ENCODE measurements at regions not wholly inside any gene's neighbourhood (a gene's known extent, or its start where the extent isn't known, plus 50 kb on each side); places are given as distances from the start of the nearest gene placed in this dataset.

DNA sequence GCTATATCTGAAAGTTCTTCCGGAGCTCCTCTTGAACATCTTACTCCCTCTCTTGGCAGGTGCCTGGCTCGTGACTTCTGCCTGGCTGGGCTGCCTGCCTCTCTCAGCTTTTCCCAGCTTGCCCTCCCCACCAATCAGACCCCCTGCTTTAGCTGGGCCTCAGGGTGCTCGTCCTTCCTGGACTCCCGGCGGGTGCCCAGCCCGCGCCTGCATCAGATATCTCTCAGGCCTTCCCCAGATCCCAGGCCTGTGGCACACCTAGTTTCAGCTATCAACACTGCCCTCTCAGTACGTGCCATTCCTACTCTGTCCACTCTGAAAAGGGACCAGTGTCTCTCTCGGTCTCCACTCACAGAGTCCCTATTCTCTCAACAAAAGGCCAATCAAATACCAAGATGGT lies 96.5 kb upstream of the CLDN14 start:
- Histone ChIP-seq H3K4me1 (ENCODE audit: insufficient read depth) (no peaks in the 10 kb centered on the region), H3K27ac (no peak overlapping the region), H2AFZ (no peak overlapping the region), H3K9me2 (replicated peaks; ENCODE audit: insufficient read depth) (no peaks in the 10 kb centered on the region), H3K9me3 (ENCODE audit: low read depth) (no peaks in the 10 kb centered on the region), H3K79me2 (no peaks in the 10 kb centered on the region), H3K36me3 (replicated peaks; ENCODE audit: insufficient read depth, low read depth) (no peaks in the 10 kb centered on the region), H3K4me2 (no peak overlapping the region), H4K20me1 (ENCODE audit: insufficient read depth, poor library complexity, severe bottlenecking) (no peaks in the 10 kb centered on the region), H3K27me3 (peaks cover 4% of the 10 kb centered on the region), H3K4me3 (no peak overlapping the region)
- 93% methylated on average over 9 of the region's 9 CpGs for WGBS (ENCODE audit: low lambda C conversion rate, missing lambda C conversion rate)
- TF ChIP-seq EZH2phosphoT487 (IDR thresholded peaks at IDR 0.05; ENCODE audit: low read depth, severe bottlenecking, unreplicated experiment) (no peak), EZH2 (IDR thresholded peaks at IDR 0.05; ENCODE audit: borderline replicate concordance) (no peak)
- TF ChIP-seq, protein P1, sequence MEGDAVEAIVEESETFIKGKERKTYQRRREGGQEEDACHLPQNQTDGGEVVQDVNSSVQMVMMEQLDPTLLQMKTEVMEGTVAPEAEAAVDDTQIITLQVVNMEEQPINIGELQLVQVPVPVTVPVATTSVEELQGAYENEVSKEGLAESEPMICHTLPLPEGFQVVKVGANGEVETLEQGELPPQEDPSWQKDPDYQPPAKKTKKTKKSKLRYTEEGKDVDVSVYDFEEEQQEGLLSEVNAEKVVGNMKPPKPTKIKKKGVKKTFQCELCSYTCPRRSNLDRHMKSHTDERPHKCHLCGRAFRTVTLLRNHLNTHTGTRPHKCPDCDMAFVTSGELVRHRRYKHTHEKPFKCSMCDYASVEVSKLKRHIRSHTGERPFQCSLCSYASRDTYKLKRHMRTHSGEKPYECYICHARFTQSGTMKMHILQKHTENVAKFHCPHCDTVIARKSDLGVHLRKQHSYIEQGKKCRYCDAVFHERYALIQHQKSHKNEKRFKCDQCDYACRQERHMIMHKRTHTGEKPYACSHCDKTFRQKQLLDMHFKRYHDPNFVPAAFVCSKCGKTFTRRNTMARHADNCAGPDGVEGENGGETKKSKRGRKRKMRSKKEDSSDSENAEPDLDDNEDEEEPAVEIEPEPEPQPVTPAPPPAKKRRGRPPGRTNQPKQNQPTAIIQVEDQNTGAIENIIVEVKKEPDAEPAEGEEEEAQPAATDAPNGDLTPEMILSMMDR (IDR thresholded peaks at IDR 0.05; ENCODE audit: poor library complexity), result no peak
- no peak for DNase-seq (ENCODE audit: low spot score)

DNA sequence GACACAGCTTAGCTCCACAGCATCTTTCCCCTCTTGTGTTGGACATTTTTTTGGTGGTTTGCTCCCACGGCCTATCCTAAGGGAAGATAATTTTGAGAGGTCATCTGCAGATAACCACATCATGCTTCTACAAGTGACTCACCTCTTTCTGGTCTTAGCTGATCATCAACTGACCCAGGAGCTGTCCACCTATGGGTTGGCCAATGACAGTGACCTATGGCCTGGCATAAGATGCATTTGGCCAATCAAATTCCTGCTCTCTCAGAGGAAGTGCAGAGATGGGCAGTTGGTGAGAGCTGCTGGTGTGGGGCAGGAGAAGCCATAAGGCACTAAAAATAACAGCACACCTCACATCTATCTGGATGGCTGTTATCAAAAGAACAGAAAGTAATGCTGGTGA lies 100.0 kb upstream of the CLDN14 start:
- Histone ChIP-seq H3K9me3 (ENCODE audit: low read depth) (no peaks in the 10 kb centered on the region), H3K79me2 (no peaks in the 10 kb centered on the region), H3K4me3 (no peak overlapping the region), H3K4me2 (no peak overlapping the region), H4K20me1 (ENCODE audit: insufficient read depth, poor library complexity, severe bottlenecking) (no peaks in the 10 kb centered on the region), H2AFZ (no peak overlapping the region), H3K27ac (no peak overlapping the region), H3K36me3 (replicated peaks; ENCODE audit: insufficient read depth, low read depth) (no peaks in the 10 kb centered on the region), H3K4me1 (ENCODE audit: insufficient read depth) (no peaks in the 10 kb centered on the region), H3K27me3 (no peaks in the 10 kb centered on the region), H3K9me2 (replicated peaks; ENCODE audit: insufficient read depth) (no peaks in the 10 kb centered on the region)
- TF ChIP-seq EZH2 (IDR thresholded peaks at IDR 0.05; ENCODE audit: borderline replicate concordance) (no peak), EZH2phosphoT487 (IDR thresholded peaks at IDR 0.05; ENCODE audit: low read depth, severe bottlenecking, unreplicated experiment) (no peak)
- TF ChIP-seq, protein P1 (IDR thresholded peaks at IDR 0.05; ENCODE audit: poor library complexity), result no peak
- no peak for DNase-seq (ENCODE audit: low spot score)
- WGBS (ENCODE audit: low lambda C conversion rate, missing lambda C conversion rate), result 100% methylated on average over 1 of the region's 1 CpG

DNA sequence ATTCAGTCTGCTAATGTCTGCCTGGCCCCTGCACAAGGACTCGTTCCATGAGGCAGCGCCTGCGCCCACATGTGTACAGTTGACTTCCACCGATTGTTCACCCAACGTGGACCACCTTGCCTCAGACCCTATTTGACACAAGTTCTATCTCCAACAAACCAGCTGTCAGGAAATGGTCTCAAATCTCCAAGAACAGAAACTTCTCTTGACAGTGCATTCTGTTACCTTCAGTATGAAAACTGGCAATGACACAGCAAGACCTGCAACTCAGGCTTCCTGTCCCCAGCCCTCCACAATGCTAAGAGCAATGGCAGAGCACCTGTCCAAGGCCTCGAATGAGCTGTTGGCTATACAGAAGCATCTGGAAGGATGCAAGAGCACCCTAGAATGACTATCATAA lies 102.3 kb upstream of the CLDN14 start:
- no peaks in the 10 kb centered on the region for H3K36me3 ChIP-seq (replicated peaks; ENCODE audit: insufficient read depth, low read depth)
- no peak overlapping the region for H2AFZ ChIP-seq
- H3K27ac ChIP-seq, result no peak overlapping the region
- H3K9me2 ChIP-seq (replicated peaks; ENCODE audit: insufficient read depth), result no peaks in the 10 kb centered on the region
- no peaks in the 10 kb centered on the region for H3K9me3 ChIP-seq (ENCODE audit: low read depth)
- 89% methylated on average over 6 of the region's 6 CpGs for WGBS (ENCODE audit: low lambda C conversion rate, missing lambda C conversion rate)
- no peak for TF ChIP-seq EZH2 (IDR thresholded peaks at IDR 0.05; ENCODE audit: borderline replicate concordance)
- TF ChIP-seq EZH2phosphoT487 (IDR thresholded peaks at IDR 0.05; ENCODE audit: low read depth, severe bottlenecking, unreplicated experiment), result no peak
- TF ChIP-seq, protein P1 (IDR thresholded peaks at IDR 0.05; ENCODE audit: poor library complexity), result no peak
- H4K20me1 ChIP-seq (ENCODE audit: insufficient read depth, poor library complexity, severe bottlenecking), result no peaks in the 10 kb centered on the region
- no peaks in the 10 kb centered on the region for H3K4me1 ChIP-seq (ENCODE audit: insufficient read depth)
- no peak overlapping the region for H3K4me3 ChIP-seq
- H3K4me2 ChIP-seq, result no peak overlapping the region
- H3K79me2 ChIP-seq, result no peaks in the 10 kb centered on the region
- no peaks in the 10 kb centered on the region for H3K27me3 ChIP-seq
- DNase-seq (ENCODE audit: low spot score), result no peak

DNA sequence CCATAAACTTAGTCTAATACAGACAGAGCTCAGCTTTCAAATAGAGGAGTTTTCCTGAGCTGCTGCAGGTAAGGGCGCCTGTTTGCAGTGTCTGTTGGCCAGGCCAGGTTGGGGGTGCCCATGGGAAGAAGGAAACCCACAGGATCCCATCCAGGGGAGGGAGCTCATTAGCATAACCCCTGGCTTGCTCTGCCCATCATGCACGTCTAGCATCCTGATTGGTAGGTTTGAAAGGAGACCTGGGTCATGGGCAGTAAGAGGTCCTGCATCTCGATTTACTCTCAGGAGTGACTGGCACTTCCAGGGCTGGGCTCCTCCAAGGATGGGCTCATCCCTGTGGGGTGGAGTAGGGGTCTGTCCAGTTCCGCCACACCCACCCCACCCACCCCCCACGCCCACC lies 103.7 kb upstream of the CLDN14 start:
- H3K27ac ChIP-seq, result no peak overlapping the region
- no peaks in the 10 kb centered on the region for H3K27me3 ChIP-seq
- no peak overlapping the region for H3K4me2 ChIP-seq
- no peaks in the 10 kb centered on the region for H3K36me3 ChIP-seq (replicated peaks; ENCODE audit: insufficient read depth, low read depth)
- no peak overlapping the region for H2AFZ ChIP-seq
- H3K9me3 ChIP-seq (ENCODE audit: low read depth), result no peaks in the 10 kb centered on the region
- no peaks in the 10 kb centered on the region for H3K4me1 ChIP-seq (ENCODE audit: insufficient read depth)
- TF ChIP-seq EZH2phosphoT487 (IDR thresholded peaks at IDR 0.05; ENCODE audit: low read depth, severe bottlenecking, unreplicated experiment) (no peak), EZH2 (IDR thresholded peaks at IDR 0.05; ENCODE audit: borderline replicate concordance) (no peak)
- TF ChIP-seq, protein P1 (IDR thresholded peaks at IDR 0.05; ENCODE audit: poor library complexity), result no peak
- H3K79me2 ChIP-seq, result no peaks in the 10 kb centered on the region
- no peaks in the 10 kb centered on the region for H4K20me1 ChIP-seq (ENCODE audit: insufficient read depth, poor library complexity, severe bottlenecking)
- WGBS (ENCODE audit: low lambda C conversion rate, missing lambda C conversion rate), result 65% methylated on average over 4 of the region's 5 CpGs
- no peak for DNase-seq (ENCODE audit: low spot score)
- H3K4me3 ChIP-seq, result no peak overlapping the region
- H3K9me2 ChIP-seq (replicated peaks; ENCODE audit: insufficient read depth), result no peaks in the 10 kb centered on the region
